ENCODE measurements at regions not wholly inside any gene's neighbourhood (a gene's known extent, or its start where the extent isn't known, plus 50 kb on each side); places are given as distances from the start of the nearest gene placed in this dataset.

- TF ChIP-seq CTCF (conservative IDR thresholded peaks at IDR 0.05; ENCODE audit: low read depth, low read length) = no peak
- TF ChIP-seq EZH2 (IDR thresholded peaks at IDR 0.05; ENCODE audit: borderline replicate concordance, low read depth, low read length, poor library complexity, severe bottlenecking) = no peak
Measured at GRCh38 chr5:136482206-136482605, 116.9 kb upstream of the TRPC7 start.

Measured in A673 (cell line).